ENCODE measurements at regions not wholly inside any gene's neighbourhood (a gene's known extent, or its start where the extent isn't known, plus 50 kb on each side); places are given as distances from the start of the nearest gene placed in this dataset.

GRCh38 chr22:49094858-49095257, 732.8 kb downstream of the BRD1 start:
- TF ChIP-seq EP300 (IDR thresholded peaks at IDR 0.05), result no peak
- no peak for TF ChIP-seq CTCF (IDR thresholded peaks at IDR 0.05)
- TF ChIP-seq POLR2AphosphoS5 (IDR thresholded peaks at IDR 0.05), result no peak
